Fibroblast of lung (primary cell): ENCODE measurements at regions not wholly inside any gene's neighbourhood (a gene's known extent, or its start where the extent isn't known, plus 50 kb on each side); places are given as distances from the start of the nearest gene placed in this dataset.

ENCODE experiments used
- DNase-seq, 2 donors: peaks; one replicate each; pipeline versions ENCODE4 v3.0.0 to v3.0.0-alpha.2; 2010; ENCODE audit warnings: low read depth in 2 of 2
- H2AFZ ChIP-seq: 2 replicates; pipeline ENCODE4 v1.5.1; 2012; ENCODE audit warnings: low read length, control low read depth, inconsistent platforms
- H3K27ac ChIP-seq: 2 replicates; pipeline ENCODE4 v1.5.1; 2011; ENCODE audit warnings: low read length, control low read depth; ENCODE audit not compliant: insufficient read depth
- H3K27me3 ChIP-seq: 2 replicates; pipeline ENCODE4 v1.5.1; 2011; ENCODE audit warnings: mild to moderate bottlenecking, low read length; ENCODE audit not compliant: control insufficient read depth, insufficient read depth
- H3K36me3 ChIP-seq: 2 replicates; pipeline ENCODE4 v1.5.1; 2011; ENCODE audit warnings: low read length; ENCODE audit not compliant: control insufficient read depth, insufficient read depth
- H3K4me1 ChIP-seq: 2 replicates; pipeline ENCODE4 v1.5.1; 2011; ENCODE audit warnings: low read length; ENCODE audit not compliant: control insufficient read depth, insufficient read depth; ENCODE audit errors: extremely low read depth
- H3K4me2 ChIP-seq: 2 replicates; pipeline ENCODE4 v1.5.1; 2011; ENCODE audit warnings: low read length, control low read depth; ENCODE audit not compliant: insufficient read depth; ENCODE audit errors: extremely low read depth
- H3K4me3 ChIP-seq, 4 experiments: fragments of 200-600 bp in 1 of 4; sonication (generic) in 1 of 4; replicated peaks in 1 of 4; 2 replicates each; pipeline ENCODE4 v1.5.1; 2011 to 2016; ENCODE audit warnings: low read length in 4 of 4, low read depth in 3 of 4, mild to moderate bottlenecking in 3 of 4, control low read depth in 2 of 4, inconsistent platforms in 1 of 4, mixed read lengths in 1 of 4; ENCODE audit not compliant: insufficient read depth in 1 of 4; ENCODE audit errors: control extremely low read depth in 1 of 4
- H3K79me2 ChIP-seq: 2 replicates; pipeline ENCODE4 v1.5.1; 2012; ENCODE audit warnings: mild to moderate bottlenecking, low read length, inconsistent platforms; ENCODE audit not compliant: control insufficient read depth, insufficient read depth
- H3K9ac ChIP-seq: 2 replicates; pipeline ENCODE4 v1.5.1; 2011; ENCODE audit warnings: mild to moderate bottlenecking, low read length, control low read depth; ENCODE audit not compliant: insufficient read depth
- H3K9me3 ChIP-seq: 2 replicates; pipeline ENCODE4 v1.5.1; 2012; ENCODE audit warnings: low read depth, low read length; ENCODE audit not compliant: control insufficient read depth, insufficient read depth
- H4K20me1 ChIP-seq: 2 replicates; pipeline ENCODE4 v1.5.1; 2011; ENCODE audit warnings: low read length; ENCODE audit not compliant: control insufficient read depth, insufficient read depth; ENCODE audit errors: extremely low read depth
- CTCF ChIP-seq, 2 donors: IDR thresholded peaks in 1 of 2; conservative IDR thresholded peaks in 1 of 2; 1 replicate in 1 of 2; 2 replicates in 1 of 2; pipeline ENCODE4 v1.5.1; 2011 to 2012; ENCODE audit warnings: low read length in 2 of 2, control low read depth in 1 of 2, inconsistent platforms in 1 of 2, low read depth in 1 of 2, mild to moderate bottlenecking in 1 of 2
- EZH2 ChIP-seq: IDR thresholded peaks from 2 replicates; pipeline ENCODE4 v1.5.1; 2012; ENCODE audit warnings: low read length, control low read depth, mild to moderate bottlenecking; ENCODE audit errors: missing control alignments

GRCh38 chr17:59465949-59466307 is 99.5 kb upstream of the DHX40 start:
- Histone ChIP-seq H3K27ac (no peak overlapping the region), H3K4me3 (no peak overlapping the region), H3K79me2 (no peaks in the 10 kb centered on the region), H3K27me3 (no peaks in the 10 kb centered on the region), H3K36me3 (no peaks in the 10 kb centered on the region), H3K4me1 (no peaks in the 10 kb centered on the region), H3K4me2 (no peak overlapping the region), H4K20me1 (no peaks in the 10 kb centered on the region), H3K9me3 (no peaks in the 10 kb centered on the region), H2AFZ (no peak overlapping the region), H3K9ac (no peak overlapping the region)
- no peak for DNase-seq
- TF ChIP-seq EZH2 (no peak), CTCF (conservative IDR thresholded peaks at IDR 0.05 in 1 of 2, IDR thresholded peaks at IDR 0.05 in 1 of 2; ENCODE audit: low read depth in 1 of 2, low read length in 2 of 2) (no peak)

- Histone ChIP-seq H2AFZ (no peak overlapping the region), H3K27ac (no peak overlapping the region), H3K27me3 (no peaks in the 10 kb centered on the region), H3K4me1 (no peaks in the 10 kb centered on the region), H3K4me2 (no peak overlapping the region), H3K79me2 (no peaks in the 10 kb centered on the region), H3K9ac (no peak overlapping the region), H3K36me3 (no peaks in the 10 kb centered on the region), H3K4me3 (no peak overlapping the region), H4K20me1 (no peaks in the 10 kb centered on the region), H3K9me3 (no peaks in the 10 kb centered on the region)
- no peak for DNase-seq
- TF ChIP-seq EZH2: no peak
- no peak for TF ChIP-seq CTCF (conservative IDR thresholded peaks at IDR 0.05 in 1 of 2, IDR thresholded peaks at IDR 0.05 in 1 of 2; ENCODE audit: low read depth in 1 of 2, low read length in 2 of 2)
These were observed 98.2 kb upstream of the DHX40 start for GRCh38 chr17:59466946-59467801.

- Histone ChIP-seq H3K9me3 (no peaks in the 10 kb centered on the region), H3K36me3 (no peaks in the 10 kb centered on the region), H4K20me1 (no peaks in the 10 kb centered on the region), H3K27ac (no peak overlapping the region), H3K4me2 (no peak overlapping the region), H3K4me1 (no peaks in the 10 kb centered on the region), H3K4me3 (no peak overlapping the region), H3K27me3 (no peaks in the 10 kb centered on the region), H3K9ac (no peak overlapping the region), H2AFZ (no peak overlapping the region), H3K79me2 (no peaks in the 10 kb centered on the region)
- DNase-seq: no peak
- TF ChIP-seq EZH2 (no peak), CTCF (conservative IDR thresholded peaks at IDR 0.05 in 1 of 2, IDR thresholded peaks at IDR 0.05 in 1 of 2; ENCODE audit: low read depth in 1 of 2, low read length in 2 of 2) (no peak)
These were observed 95.5 kb upstream of the DHX40 start for GRCh38 chr17:59469786-59470485.
